HG03378 (cell line): ENCODE measurements at regions not wholly inside any gene's neighbourhood (a gene's known extent, or its start where the extent isn't known, plus 50 kb on each side); places are given as distances from the start of the nearest gene placed in this dataset.

ENCODE experiments used
- ATAC-seq: cut with Tn5 transposase; IDR thresholded peaks from one replicate; pipeline ENCODE4 v1.9.1; 2021; ENCODE audit warnings: mild to moderate bottlenecking, moderate library complexity; ENCODE audit not compliant: unreplicated experiment

DNA sequence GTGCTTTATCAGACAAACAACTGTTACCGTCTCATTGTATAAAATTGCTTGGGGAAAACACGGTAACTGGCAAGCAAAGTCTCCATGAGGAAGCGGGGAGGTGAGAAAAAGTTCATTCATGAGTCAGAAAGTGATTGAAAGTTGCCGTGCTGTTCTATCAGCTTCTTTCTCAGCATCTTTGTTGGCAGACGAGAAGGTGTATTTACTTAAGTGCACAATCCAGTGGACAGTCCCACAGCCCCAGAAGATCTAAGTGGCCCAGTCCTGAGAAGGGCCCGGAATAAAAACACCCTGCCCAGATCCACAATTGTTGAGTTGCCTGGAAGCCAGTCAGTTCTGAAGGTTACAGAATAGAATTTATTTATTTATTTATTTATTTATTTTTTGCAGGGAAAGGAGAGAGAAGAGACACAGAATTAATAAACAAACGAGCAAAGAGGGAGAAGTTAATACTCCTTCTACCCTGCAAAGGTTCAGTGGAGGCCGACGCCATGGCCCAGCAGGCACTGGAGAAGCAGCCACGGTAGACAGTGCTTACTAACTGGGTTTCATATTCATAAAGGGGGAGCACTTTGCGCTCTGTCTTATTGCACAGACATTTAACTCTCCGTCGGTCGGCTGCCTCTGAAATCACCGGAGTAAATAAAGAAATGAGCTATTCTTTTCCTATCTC lies 676.0 kb upstream of the SALL3 start:
- no peak for ATAC-seq

DNA sequence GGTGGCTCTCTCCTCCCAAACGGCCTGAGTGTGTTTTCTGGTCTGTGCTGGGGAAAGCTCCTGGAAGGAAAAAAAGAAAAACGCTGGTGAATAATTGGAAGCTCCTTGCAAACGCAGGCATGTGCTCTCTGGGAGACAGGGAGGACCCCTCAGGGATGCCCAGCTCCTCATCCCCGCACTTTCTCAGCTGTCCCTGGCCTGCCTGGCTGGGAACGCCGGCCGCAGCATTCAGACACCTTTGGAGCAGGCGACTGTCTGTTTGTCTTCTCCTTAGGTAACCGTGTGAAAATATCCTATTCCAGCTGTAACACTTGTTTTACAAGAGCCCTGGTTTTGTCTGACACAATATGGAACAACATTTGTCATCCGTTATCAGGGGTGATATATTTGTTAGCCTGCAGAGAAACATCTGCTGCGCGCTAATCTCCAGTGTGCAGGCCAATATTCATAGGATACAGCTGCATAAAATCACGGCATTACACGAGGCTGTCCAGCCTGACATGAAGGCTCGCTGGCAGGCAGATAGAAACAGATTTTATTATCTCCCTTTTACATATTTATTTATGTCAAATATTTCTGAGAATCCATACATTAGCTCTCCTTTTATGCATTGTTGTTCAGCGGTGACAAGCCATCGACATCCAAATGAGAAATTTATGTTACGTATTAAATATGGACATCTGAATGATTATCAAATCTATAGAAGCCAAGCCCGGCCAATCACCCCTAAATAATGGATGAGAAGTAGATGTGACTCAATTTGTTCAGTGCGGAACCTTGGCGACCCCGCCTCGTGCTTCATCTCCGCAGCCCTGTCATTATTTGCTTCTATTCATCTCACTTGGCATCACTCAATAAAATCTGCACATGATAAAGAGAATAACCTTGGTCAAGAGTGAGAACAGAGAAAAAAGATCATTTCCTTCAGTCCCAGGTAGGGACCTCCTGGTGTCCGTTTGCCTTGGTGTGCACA lies 675.1 kb upstream of the SALL3 start:
- ATAC-seq = no peak

DNA sequence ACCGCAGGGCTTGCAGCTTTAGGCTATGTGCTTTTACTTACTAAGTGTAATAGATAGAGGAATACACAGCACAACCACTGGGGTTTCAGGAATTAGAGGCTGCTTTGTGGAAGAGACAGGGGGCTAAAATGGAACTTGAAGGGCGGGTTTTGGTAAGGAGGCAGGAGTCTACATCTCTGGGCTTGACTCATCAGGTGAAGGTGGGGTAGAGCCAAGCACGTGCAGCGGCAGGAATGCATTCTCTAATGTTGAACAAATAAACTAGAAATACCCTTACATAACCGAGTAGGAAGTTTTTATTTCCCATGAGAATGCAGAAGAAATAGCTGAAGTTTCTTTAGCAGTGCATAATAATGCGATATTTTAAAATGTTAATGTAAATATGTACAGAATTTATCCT lies 673.8 kb upstream of the SALL3 start:
- no peak for ATAC-seq

DNA sequence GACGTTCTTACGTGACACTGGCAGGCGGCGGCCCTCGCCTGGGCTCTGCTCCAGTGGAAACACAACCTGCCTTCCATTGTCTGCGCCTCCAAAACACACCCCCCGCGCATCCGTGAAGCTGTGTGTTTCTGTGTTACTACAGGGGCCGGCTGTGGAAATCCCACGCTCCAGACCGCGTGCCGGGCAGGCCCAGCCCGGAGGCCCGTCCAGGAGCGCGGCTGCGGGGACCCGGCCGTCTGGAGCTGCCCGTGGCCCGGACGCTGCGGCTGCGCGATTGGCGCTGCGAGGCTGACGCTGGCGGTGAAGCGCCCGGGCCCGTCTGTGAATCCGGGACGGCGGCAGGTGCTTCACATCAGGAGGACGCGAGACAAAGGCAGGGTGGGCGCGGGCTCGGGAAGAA lies 670.3 kb upstream of the SALL3 start:
- no peak for ATAC-seq

- no peak for ATAC-seq
These were observed 669.7 kb upstream of the SALL3 start for GRCh38 chr18:78309924-78310323.

GRCh38 chr18:78319264-78319663 lies 660.4 kb upstream of the SALL3 start:
- no peak for ATAC-seq

- no peak for ATAC-seq
These were observed 659.7 kb upstream of the SALL3 start for GRCh38 chr18:78319961-78320360.

DNA sequence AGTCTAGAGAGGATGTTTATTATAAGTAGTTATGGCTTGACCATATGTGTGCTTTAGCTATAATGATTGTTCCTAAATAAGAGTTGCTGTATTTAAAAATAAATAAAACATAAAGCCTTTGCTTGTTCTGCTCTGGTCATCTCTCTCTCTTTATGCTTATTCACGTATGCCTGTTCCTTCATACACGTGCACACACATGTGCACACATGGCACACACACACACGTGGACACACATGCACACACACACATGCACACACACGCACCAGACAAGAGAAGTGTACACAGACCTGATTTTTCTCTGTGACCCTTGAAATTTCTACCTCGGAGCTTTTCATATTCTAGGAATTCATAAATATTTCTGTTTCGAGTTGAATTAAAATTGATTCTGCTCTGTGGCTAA lies 658.2 kb upstream of the SALL3 start:
- no peak for ATAC-seq

- no peak for ATAC-seq
These were observed 656.0 kb upstream of the SALL3 start for GRCh38 chr18:78323453-78324197.

DNA sequence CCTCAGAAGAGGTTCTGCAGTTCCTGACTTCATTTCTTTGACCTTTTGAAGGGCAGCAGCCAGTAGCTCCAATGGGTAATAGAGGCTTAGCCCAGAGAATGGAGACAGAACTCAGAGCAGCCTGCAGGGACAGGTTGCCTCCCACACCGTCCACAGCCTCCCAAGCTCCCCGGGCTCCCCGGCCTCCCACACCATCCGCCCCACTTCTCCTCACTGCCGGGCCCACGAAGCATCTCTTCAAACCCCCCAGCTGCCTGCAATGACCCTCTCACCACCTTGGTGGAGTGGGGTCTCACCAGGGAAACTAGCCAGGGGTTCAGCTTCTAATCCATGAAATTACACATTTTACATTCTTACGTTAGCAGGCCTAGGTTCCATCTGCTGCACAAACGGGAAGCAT lies 652.0 kb upstream of the SALL3 start:
- ATAC-seq = no peak

- ATAC-seq = no peak
These were observed 648.9 kb upstream of the SALL3 start for GRCh38 chr18:78330766-78331165.

DNA sequence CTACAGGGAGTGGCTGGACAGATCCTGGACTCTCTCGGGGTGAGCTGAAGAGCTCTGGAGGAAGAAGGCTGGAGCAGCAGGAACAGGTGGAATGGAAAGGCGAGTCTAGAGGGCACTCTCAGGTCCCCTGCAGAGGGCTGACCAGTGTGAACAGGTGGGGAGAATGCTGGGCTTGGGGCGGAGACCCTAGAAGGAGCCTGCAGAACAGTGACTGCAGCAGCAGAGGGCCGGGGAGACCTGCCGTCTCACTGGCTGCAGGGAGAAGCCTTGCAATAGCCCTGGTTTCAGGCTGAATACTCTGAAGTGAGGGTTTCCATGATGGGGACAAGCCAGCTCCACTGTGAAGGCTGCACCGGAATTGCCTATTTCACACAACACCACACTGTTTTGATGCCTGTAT lies 626.7 kb upstream of the SALL3 start:
- ATAC-seq = no peak

GRCh38 chr18:78362198-78362597 lies 617.4 kb upstream of the SALL3 start:
- no peak for ATAC-seq

GRCh38 chr18:78363556-78364387 lies 615.8 kb upstream of the SALL3 start:
- ATAC-seq = no peak

DNA sequence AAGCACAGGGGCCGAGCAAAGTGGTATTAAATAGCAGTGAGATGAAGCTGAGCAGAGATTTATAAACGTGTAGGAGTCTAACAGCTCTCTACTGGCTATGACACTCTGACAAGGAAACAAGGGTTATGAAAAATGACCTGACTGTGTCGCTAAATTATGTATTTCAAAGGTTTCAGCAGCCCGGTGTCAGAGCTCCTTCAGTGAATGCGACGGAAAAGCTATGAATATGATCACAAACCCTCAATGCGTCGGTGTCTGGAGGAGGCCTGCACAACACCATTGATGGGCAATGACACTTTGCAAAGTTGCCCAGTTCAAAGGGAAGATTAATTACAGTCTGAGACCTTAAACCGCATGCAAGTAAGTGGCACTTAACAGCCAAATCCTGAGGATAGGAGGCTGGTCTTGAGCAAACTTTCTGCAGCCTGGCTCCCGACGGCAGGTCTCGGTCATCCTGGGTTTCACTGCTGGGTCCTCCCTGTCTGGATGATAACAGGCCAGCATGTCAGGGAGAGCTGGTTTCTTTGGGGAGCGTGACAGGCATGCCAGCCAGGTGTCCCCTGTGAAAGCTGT lies 615.1 kb upstream of the SALL3 start:
- no peak for ATAC-seq

- no peak for ATAC-seq
These were observed 611.6 kb upstream of the SALL3 start for GRCh38 chr18:78367996-78368395.

- no peak for ATAC-seq
These were observed 610.9 kb upstream of the SALL3 start for GRCh38 chr18:78368726-78369125.

- ATAC-seq = no peak
These were observed 603.6 kb upstream of the SALL3 start for GRCh38 chr18:78376046-78376445.

DNA sequence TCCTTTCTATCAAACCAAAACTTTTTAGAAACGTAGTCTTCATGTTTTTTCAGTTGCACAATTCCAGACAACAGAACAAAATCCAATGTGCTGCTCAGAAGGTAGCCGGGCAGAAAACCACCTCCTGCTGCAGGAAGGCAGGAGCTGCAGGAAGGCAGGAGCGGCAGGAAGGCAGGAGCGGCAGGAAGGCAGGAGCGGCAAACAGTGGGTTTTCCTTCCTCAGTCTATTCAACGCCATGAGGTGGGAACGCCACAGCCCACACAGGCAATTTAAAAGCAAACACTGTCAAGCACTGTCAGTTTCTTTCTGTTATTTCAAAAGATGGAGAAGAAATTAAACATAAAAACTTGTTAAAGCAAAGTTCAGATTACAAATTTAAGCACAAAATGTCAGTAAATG lies 601.2 kb upstream of the SALL3 start:
- ATAC-seq = no peak

GRCh38 chr18:78378983-78379382 lies 600.6 kb upstream of the SALL3 start:
- no peak for ATAC-seq
